Kidney (tissue), 13 donors: ENCODE measurements at regions not wholly inside any gene's neighbourhood (a gene's known extent, or its start where the extent isn't known, plus 50 kb on each side); places are given as distances from the start of the nearest gene placed in this dataset.
A peak's percentile ranks its signal among the peaks of the same experiment; 100 is the strongest.

ENCODE experiments used
- DNase-seq, 5 donors: peaks; one replicate each; pipeline ENCODE4 v3.0.0-alpha.2; 2013 to 2020
- FAIRE-seq: peaks from 2 replicates; lab custom pipeline; 2012; peaks lifted over from hg19 to GRCh38; lab: Jason Lieb, UNC
- H3K27ac ChIP-seq, 2 donors: one replicate each; pipeline ENCODE4 v1.7.0; 2013; ENCODE audit warnings: low read depth in 2 of 2, low read length in 2 of 2, inconsistent platforms in 1 of 2
- H3K27me3 ChIP-seq: one replicate; pipeline ENCODE4 v1.7.1; 2013; ENCODE audit warnings: low read length, inconsistent platforms; ENCODE audit not compliant: control insufficient read depth, insufficient read depth
- H3K36me3 ChIP-seq, 3 donors: one replicate each; pipeline versions ENCODE4 v1.7.0 to v1.7.1; 2013; ENCODE audit warnings: low read length in 3 of 3, control low read depth in 1 of 3, inconsistent platforms in 1 of 3; ENCODE audit not compliant: insufficient read depth in 3 of 3, control insufficient read depth in 2 of 3
- H3K4me1 ChIP-seq, 3 donors: one replicate each; pipeline versions ENCODE4 v1.7.0 to v1.7.1; 2013; ENCODE audit warnings: low read length in 3 of 3, inconsistent platforms in 1 of 3, low read depth in 1 of 3; ENCODE audit not compliant: control insufficient read depth in 2 of 3, insufficient read depth in 2 of 3
- H3K4me3 ChIP-seq, 3 donors: one replicate each; pipeline versions ENCODE4 v1.7.0 to v1.8.1; 2013; ENCODE audit warnings: low read length in 3 of 3, control low read depth in 1 of 3, inconsistent platforms in 1 of 3
- H3K9ac ChIP-seq, 3 donors: one replicate each; pipeline versions ENCODE4 v1.7.0 to v1.7.1; 2013; ENCODE audit warnings: low read length in 3 of 3, control low read depth in 1 of 3, inconsistent platforms in 1 of 3
- H3K9me3 ChIP-seq, 3 donors: one replicate each; pipeline versions ENCODE4 v1.7.0 to v1.7.1; 2013; ENCODE audit warnings: low read length in 3 of 3, control low read depth in 1 of 3, inconsistent platforms in 1 of 3; ENCODE audit not compliant: control insufficient read depth in 2 of 3, insufficient read depth in 1 of 3
- intact Hi-C: fragments of 100-400 bp; cut with DNase I; formaldehyde crosslinking; loops from one replicate; pipeline ENCODE4 v1.11.1; 2022
- TF ChIP-seq, protein P1 (sequence below): IDR thresholded peaks from 3 replicates; pipeline ENCODE4 v1.5.1; 2012; ENCODE audit warnings: mild to moderate bottlenecking, moderate library complexity, borderline replicate concordance; ENCODE audit not compliant: insufficient read depth; ENCODE audit errors: extremely low read depth
- donor health status: control.
- donor health status: control.
- donor health status: control.
- donor health status: control.
- donor health status: control.
- donor health status: DM: yes; HTN: yes; CAD: no.
- donor health status: Normal renal cell carcinoma (clear cell type).

DNA sequence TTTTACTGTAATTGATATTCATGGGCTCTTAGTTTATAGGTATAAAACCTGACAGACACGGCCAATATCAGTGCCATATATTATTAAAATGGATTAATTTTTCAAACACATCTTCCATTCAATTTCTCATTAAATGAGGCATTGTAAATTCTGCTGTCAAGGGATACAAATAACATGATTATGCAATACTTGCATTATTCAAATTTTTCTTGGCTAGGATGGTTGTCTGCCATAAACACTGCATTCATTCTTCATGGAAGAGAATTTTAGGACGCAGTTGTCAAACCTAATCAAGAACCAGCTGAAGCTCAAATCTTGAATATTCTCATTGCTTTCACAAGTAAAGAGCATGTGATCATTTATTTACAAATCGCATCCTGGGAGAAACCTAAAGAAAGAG is 255.6 kb downstream of the RDH14 start:
- DNase-seq (no peak), FAIRE-seq (no peak)
- intact Hi-C loops: no loop called here
- Histone ChIP-seq H3K9ac (no peak overlapping the region), H3K9me3 (no peaks in the 10 kb centered on the region), H3K36me3 (no peaks in the 10 kb centered on the region), H3K27ac (no peak overlapping the region), H3K27me3 (no peaks in the 10 kb centered on the region), H3K4me3 (no peak overlapping the region), H3K4me1 (peaks cover 0 to 6% (median 0%) of the 10 kb centered on the region in 3 donors)
- TF ChIP-seq, protein P1, sequence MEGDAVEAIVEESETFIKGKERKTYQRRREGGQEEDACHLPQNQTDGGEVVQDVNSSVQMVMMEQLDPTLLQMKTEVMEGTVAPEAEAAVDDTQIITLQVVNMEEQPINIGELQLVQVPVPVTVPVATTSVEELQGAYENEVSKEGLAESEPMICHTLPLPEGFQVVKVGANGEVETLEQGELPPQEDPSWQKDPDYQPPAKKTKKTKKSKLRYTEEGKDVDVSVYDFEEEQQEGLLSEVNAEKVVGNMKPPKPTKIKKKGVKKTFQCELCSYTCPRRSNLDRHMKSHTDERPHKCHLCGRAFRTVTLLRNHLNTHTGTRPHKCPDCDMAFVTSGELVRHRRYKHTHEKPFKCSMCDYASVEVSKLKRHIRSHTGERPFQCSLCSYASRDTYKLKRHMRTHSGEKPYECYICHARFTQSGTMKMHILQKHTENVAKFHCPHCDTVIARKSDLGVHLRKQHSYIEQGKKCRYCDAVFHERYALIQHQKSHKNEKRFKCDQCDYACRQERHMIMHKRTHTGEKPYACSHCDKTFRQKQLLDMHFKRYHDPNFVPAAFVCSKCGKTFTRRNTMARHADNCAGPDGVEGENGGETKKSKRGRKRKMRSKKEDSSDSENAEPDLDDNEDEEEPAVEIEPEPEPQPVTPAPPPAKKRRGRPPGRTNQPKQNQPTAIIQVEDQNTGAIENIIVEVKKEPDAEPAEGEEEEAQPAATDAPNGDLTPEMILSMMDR: no peak

DNA sequence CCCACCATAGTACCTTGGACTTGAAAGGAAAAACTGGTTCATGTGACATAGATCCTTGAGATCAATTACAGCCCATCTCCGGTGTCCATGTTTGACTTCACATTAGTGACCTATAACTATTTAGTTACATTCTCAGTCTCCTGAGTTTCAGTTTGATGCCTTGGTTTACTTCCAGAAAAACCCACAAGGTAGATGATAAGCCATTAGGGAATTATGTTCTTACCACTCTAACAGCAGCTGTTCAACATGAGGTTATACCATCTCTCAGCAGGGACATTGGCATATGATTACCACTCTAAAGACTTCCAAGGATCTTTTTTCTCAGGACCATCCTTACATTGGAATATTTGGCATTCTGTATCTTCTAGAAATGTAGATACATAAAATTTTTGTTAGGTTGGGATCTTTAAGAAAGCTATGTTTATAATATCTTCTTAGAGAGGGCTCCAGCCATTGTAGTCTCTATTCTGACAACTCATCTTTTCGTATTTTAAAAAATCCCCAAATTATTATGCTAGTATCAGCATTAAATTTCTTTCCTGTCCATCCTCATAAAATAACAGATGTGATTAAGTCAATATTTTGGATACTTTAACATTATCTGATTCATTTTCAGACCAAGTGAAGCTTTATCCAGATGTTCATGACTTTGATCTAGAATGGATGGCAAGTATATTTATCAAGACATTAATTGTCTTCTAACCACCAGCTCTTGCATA is 258.9 kb downstream of the RDH14 start:
- Histone ChIP-seq H3K4me3 (no peak overlapping the region), H3K36me3 (no peaks in the 10 kb centered on the region), H3K4me1 (peaks cover 0 to 7% (median 0%) of the 10 kb centered on the region in 3 donors), H3K27me3 (no peaks in the 10 kb centered on the region), H3K27ac (no peak overlapping the region), H3K9ac (no peak overlapping the region), H3K9me3 (no peaks in the 10 kb centered on the region)
- TF ChIP-seq, protein P1: no peak
- intact Hi-C loops: no loop called here
- DNase-seq (no peak), FAIRE-seq (no peak)

DNA sequence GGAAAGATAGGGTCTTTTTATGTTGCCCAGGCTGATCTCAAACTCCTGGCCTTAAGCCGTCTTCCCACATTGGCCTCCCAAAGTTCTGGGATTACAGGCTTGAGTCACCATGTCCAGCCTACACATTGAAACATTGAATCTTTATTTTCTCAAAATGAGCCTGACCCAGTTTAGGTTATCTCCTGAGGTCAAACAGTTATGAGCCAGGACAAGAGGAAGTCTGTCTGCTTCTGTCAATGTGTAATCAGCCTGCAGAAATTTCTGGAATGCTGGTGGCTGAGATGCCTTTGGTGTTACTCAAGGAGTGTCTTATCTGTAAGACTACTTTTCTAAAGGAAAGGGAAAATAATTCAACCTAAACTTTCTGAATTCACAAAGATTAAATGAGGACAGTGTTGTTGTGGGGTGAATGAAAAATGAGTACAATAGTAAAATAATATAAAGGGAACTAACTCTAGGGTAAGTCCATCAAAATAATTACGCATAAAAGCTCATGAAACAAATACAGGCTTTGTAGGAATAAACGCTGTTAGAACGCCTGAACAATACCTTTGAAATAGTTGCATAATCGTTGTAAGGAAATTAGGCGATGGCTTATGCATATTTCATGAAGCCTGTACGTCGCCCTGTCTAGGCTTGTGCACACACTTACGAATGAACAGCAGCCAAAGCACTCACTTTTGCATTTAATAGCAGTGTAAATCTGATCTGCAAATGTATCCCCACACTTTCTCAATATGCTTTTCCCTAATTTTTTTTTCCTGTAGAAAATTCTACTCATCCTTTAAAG is 260.8 kb downstream of the RDH14 start:
- Histone ChIP-seq H3K9me3 (no peaks in the 10 kb centered on the region), H3K36me3 (no peaks in the 10 kb centered on the region), H3K27ac (no peak overlapping the region), H3K9ac (no peak overlapping the region), H3K27me3 (no peaks in the 10 kb centered on the region), H3K4me1 (peaks cover 0 to 7% (median 0%) of the 10 kb centered on the region in 3 donors), H3K4me3 (no peak overlapping the region)
- intact Hi-C loops: no loop called here
- DNase-seq (peak in 2 of 5 donors; percentile 27 to 29), FAIRE-seq (no peak)
- TF ChIP-seq, protein P1: no peak
